22Rv1 (cell line): ENCODE measurements at regions not wholly inside any gene's neighbourhood (a gene's known extent, or its start where the extent isn't known, plus 50 kb on each side); places are given as distances from the start of the nearest gene placed in this dataset.

Source experiments
- H3K27ac ChIP-seq: fragments of 450-650 bp; 2 replicates; pipeline ENCODE4 v1.5.1; 2017
- CTCF ChIP-seq: fragments of 450-650 bp; IDR thresholded peaks from 2 replicates; pipeline ENCODE4 v1.5.1; 2017; ENCODE audit warnings: mild to moderate bottlenecking
- ZFX ChIP-seq: fragments of 450-650 bp; IDR thresholded peaks from 2 replicates; pipeline ENCODE4 v1.6.1; 2017; ENCODE audit warnings: antibody characterized with exemption, borderline replicate concordance

GRCh38 chr2:162890690-162891311 is 52.2 kb upstream of the KCNH7 start:
- H3K27ac ChIP-seq, result no peak overlapping the region
- TF ChIP-seq ZFX, result no peak
- peak; percentile 71 for TF ChIP-seq CTCF

- TF ChIP-seq ZFX (no peak), CTCF (no peak)
- no peak overlapping the region for H3K27ac ChIP-seq
Measured at GRCh38 chr2:162888652-162889051, 50.1 kb upstream of the KCNH7 start.
